PC-9 (cell line): ENCODE measurements at regions not wholly inside any gene's neighbourhood (a gene's known extent, or its start where the extent isn't known, plus 50 kb on each side); places are given as distances from the start of the nearest gene placed in this dataset.

ENCODE experiments used
- BruUV-seq: library from RNA; stranded (reverse); fragments of 400-500 nt; replicated peaks from 2 replicates; lab custom pipeline; 2021; lab: Mats Ljungman, UMichigan
- CTCF ChIA-PET: fragments of 300-600 bp; sonication (Branson Sonifier 250); formaldehyde crosslinking; loops from one replicate; lab custom pipeline; 2022; ENCODE audit warnings: antibody characterized with exemption; lab: Charles Lee
- POLR2A ChIA-PET: fragments of 300-600 bp; sonication (Branson Sonifier 250); formaldehyde crosslinking; loops from one replicate; lab custom pipeline; 2022; ENCODE audit warnings: antibody characterized with exemption; ENCODE audit not compliant: unreplicated experiment; lab: Charles Lee
- DNase-seq, 2 experiments: peaks; one replicate each; pipeline versions ENCODE4 v3.0.0 to v3.0.0-alpha.2; 2015 to 2022; ENCODE audit warnings: mixed read lengths in 1 of 2
- H2AFZ ChIP-seq: fragments of 200-600 bp; sonication (generic); 2 replicates; pipeline ENCODE4 v1.8.1; 2017; ENCODE audit warnings: antibody characterized with exemption
- H3F3A ChIP-seq: fragments of 200-600 bp; sonication (generic); 2 replicates; pipeline ENCODE4 v1.8.1; 2017; ENCODE audit warnings: antibody characterized with exemption, mild to moderate bottlenecking, low read depth; ENCODE audit not compliant: insufficient read depth
- H3K27ac ChIP-seq: fragments of 200-600 bp; sonication (generic); 2 replicates; pipeline ENCODE4 v1.6.1; 2016; ENCODE audit warnings: mixed run types
- H3K27me3 ChIP-seq: fragments of 200-600 bp; sonication (generic); 2 replicates; pipeline ENCODE4 v1.6.1; 2016; ENCODE audit warnings: low read depth, mixed run types; ENCODE audit not compliant: insufficient read depth
- H3K36me3 ChIP-seq: fragments of 200-600 bp; sonication (generic); 2 replicates; pipeline ENCODE4 v1.6.1; 2016; ENCODE audit warnings: low read depth, mixed run types
- H3K4me1 ChIP-seq: fragments of 200-600 bp; sonication (generic); replicated peaks from 2 replicates; pipeline ENCODE4 v1.6.1; 2016; ENCODE audit warnings: mixed run types; ENCODE audit not compliant: insufficient read depth
- H3K4me2 ChIP-seq: fragments of 200-600 bp; sonication (generic); 2 replicates; pipeline ENCODE4 v1.6.1; 2017; ENCODE audit warnings: mixed run types
- H3K4me3 ChIP-seq: fragments of 200-600 bp; sonication (generic); 2 replicates; pipeline ENCODE4 v1.6.1; 2016; ENCODE audit warnings: mixed run types
- H3K79me2 ChIP-seq: fragments of 200-600 bp; sonication (generic); 2 replicates; pipeline ENCODE4 v1.6.1; 2017; ENCODE audit warnings: low read depth, mixed run types
- H3K9me2 ChIP-seq: fragments of 200-600 bp; sonication (generic); 2 replicates; pipeline ENCODE4 v1.8.1; 2017; ENCODE audit warnings: mild to moderate bottlenecking; ENCODE audit not compliant: insufficient read depth
- H3K9me3 ChIP-seq: fragments of 200-600 bp; sonication (generic); 2 replicates; pipeline ENCODE4 v1.8.1; 2016; ENCODE audit warnings: low read depth; ENCODE audit not compliant: insufficient read depth
- H4K20me1 ChIP-seq: fragments of 200-600 bp; sonication (generic); 2 replicates; pipeline ENCODE4 v1.8.1; 2017; ENCODE audit not compliant: insufficient read depth
- EZH2 ChIP-seq: fragments of 200-600 bp; sonication (generic); IDR thresholded peaks from 2 replicates; pipeline ENCODE4 v1.8.0; 2017; ENCODE audit warnings: antibody characterized with exemption, low read depth
- intact Hi-C: fragments of 100-400 bp; cut with micrococcal nuclease; formaldehyde crosslinking; loops from one replicate; pipeline ENCODE4 v1.10.0; 2022; ENCODE audit not compliant: unreplicated experiment
- TF ChIP-seq, protein P1 (sequence below): fragments of 200-600 bp; sonication (generic); conservative IDR thresholded peaks from 2 replicates; pipeline ENCODE4 v1.6.1; 2017; ENCODE audit warnings: mixed run types, antibody characterized with exemption, mild to moderate bottlenecking, moderate library complexity

DNA sequence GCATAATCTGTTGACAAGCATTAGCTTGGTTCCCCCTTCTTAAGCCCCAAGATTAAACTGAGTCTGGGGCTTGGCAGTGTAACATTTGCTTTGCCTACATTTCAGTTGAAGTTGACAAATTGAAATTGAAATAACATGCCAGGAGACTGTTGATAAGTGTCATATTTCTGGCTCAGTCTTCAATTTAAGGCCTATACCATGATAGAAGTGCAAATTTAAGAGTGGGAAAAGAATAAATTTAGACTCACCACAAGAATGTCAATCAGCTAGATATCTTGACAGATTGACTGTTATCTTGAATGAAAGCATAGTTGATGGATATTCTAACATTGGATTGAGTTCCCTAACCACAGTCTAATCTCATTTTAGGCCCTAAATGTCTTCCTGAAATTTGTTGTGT is 117.6 kb downstream of the MAGEB17 start:
- no peaks in the 10 kb centered on the region for H3K36me3 ChIP-seq
- no peak overlapping the region for H3K27ac ChIP-seq
- H2AFZ ChIP-seq = no peak overlapping the region
- BruUV-seq = no TSS peak
- no peaks in the 10 kb centered on the region for H3F3A ChIP-seq
- H3K9me3 ChIP-seq = no peaks in the 10 kb centered on the region
- no peaks in the 10 kb centered on the region for H3K27me3 ChIP-seq
- no peak for TF ChIP-seq EZH2
- TF ChIP-seq, protein P1, sequence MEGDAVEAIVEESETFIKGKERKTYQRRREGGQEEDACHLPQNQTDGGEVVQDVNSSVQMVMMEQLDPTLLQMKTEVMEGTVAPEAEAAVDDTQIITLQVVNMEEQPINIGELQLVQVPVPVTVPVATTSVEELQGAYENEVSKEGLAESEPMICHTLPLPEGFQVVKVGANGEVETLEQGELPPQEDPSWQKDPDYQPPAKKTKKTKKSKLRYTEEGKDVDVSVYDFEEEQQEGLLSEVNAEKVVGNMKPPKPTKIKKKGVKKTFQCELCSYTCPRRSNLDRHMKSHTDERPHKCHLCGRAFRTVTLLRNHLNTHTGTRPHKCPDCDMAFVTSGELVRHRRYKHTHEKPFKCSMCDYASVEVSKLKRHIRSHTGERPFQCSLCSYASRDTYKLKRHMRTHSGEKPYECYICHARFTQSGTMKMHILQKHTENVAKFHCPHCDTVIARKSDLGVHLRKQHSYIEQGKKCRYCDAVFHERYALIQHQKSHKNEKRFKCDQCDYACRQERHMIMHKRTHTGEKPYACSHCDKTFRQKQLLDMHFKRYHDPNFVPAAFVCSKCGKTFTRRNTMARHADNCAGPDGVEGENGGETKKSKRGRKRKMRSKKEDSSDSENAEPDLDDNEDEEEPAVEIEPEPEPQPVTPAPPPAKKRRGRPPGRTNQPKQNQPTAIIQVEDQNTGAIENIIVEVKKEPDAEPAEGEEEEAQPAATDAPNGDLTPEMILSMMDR = no peak
- no peaks in the 10 kb centered on the region for H3K9me2 ChIP-seq
- no peaks in the 10 kb centered on the region for H3K79me2 ChIP-seq
- intact Hi-C loops = no loop called here
- POLR2A ChIA-PET = no interaction called here
- DNase-seq = no peak
- H3K4me3 ChIP-seq = no peak overlapping the region
- CTCF ChIA-PET = interaction anchor here (0.7 kb wide), 1 partner anchor 164 kb away, joined by 3 read pairs; no protein-coding TSS in a partner anchor
- H3K4me2 ChIP-seq = no peak overlapping the region
- H3K4me1 ChIP-seq = no peaks in the 10 kb centered on the region
- H4K20me1 ChIP-seq = no peaks in the 10 kb centered on the region

- no peak for DNase-seq
- H3K9me3 ChIP-seq = no peaks in the 10 kb centered on the region; the same call in 1 of the 2 replicates
- no peak overlapping the region for H3K4me3 ChIP-seq
- no peaks in the 10 kb centered on the region for H3K4me1 ChIP-seq
- CTCF ChIA-PET = no interaction called here
- intact Hi-C loops = no loop called here
- no peaks in the 10 kb centered on the region for H3K79me2 ChIP-seq
- no peaks in the 10 kb centered on the region for H3F3A ChIP-seq
- no peak overlapping the region for H3K4me2 ChIP-seq
- no peak for TF ChIP-seq EZH2
- TF ChIP-seq, protein P1 = no peak
- H2AFZ ChIP-seq = no peak overlapping the region
- POLR2A ChIA-PET = no interaction called here
- no peaks in the 10 kb centered on the region for H3K36me3 ChIP-seq
- H3K27me3 ChIP-seq = no peaks in the 10 kb centered on the region
- H3K27ac ChIP-seq = no peak overlapping the region
- BruUV-seq = no TSS peak
- H3K9me2 ChIP-seq = no peaks in the 10 kb centered on the region
- no peaks in the 10 kb centered on the region for H4K20me1 ChIP-seq
Measured at GRCh38 chrX:16290997-16291396, 123.7 kb downstream of the MAGEB17 start.

DNA sequence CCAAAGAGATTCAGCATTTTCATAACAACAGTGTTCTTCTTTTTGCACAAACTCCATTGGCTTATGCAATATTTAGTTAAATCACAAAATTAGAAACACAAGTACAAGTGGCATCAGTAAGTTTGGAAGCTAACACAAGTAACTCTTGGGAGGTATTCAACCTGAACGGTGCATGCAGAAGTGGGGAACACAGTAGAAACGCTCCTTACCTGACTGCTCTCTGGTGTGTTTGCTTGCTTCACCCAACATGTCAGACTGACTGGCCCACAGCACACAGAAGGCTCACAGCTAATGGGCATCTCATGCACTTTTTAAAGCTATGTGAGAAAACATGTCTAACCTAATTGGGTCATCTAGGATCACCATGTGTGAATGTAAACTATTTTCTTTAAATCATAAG is 133.6 kb downstream of the MAGEB17 start:
- no TSS peak for BruUV-seq
- POLR2A ChIA-PET = no interaction called here
- no peaks in the 10 kb centered on the region for H3F3A ChIP-seq
- H4K20me1 ChIP-seq = no peaks in the 10 kb centered on the region
- no peak for DNase-seq
- no peaks in the 10 kb centered on the region for H3K79me2 ChIP-seq
- no peaks in the 10 kb centered on the region for H3K36me3 ChIP-seq
- no peaks in the 10 kb centered on the region for H3K4me1 ChIP-seq
- no peak overlapping the region for H2AFZ ChIP-seq
- H3K27ac ChIP-seq = no peak overlapping the region
- no peaks in the 10 kb centered on the region for H3K9me2 ChIP-seq
- no peak overlapping the region for H3K4me2 ChIP-seq
- H3K9me3 ChIP-seq = no peaks in the 10 kb centered on the region; the same call in 1 of the 2 replicates
- CTCF ChIA-PET = no interaction called here
- H3K27me3 ChIP-seq = no peaks in the 10 kb centered on the region
- TF ChIP-seq EZH2 = no peak
- TF ChIP-seq, protein P1 = no peak
- intact Hi-C loops = no loop called here
- H3K4me3 ChIP-seq = no peak overlapping the region
